H9 (cell line): ENCODE measurements at regions not wholly inside any gene's neighbourhood (a gene's known extent, or its start where the extent isn't known, plus 50 kb on each side); places are given as distances from the start of the nearest gene placed in this dataset.

ENCODE experiments used
- DNase-seq: peaks from one replicate; pipeline ENCODE4 v3.0.0-alpha.2; 2017
- H2AFZ ChIP-seq: one replicate; pipeline ENCODE4 v1.6.1; 2013; ENCODE audit warnings: mild to moderate bottlenecking, low read length, control low read depth, moderate library complexity
- H2AK5ac ChIP-seq: 2 replicates; pipeline ENCODE4 v1.6.1; 2013; ENCODE audit warnings: low read length, control low read depth, mixed read lengths; ENCODE audit not compliant: insufficient read length
- H2BK120ac ChIP-seq: one replicate; pipeline ENCODE4 v1.6.1; 2013; ENCODE audit warnings: low read depth, mild to moderate bottlenecking, low read length, control low read depth, inconsistent platforms; ENCODE audit not compliant: poor library complexity, severe bottlenecking
- H2BK12ac ChIP-seq: 2 replicates; pipeline ENCODE4 v1.6.1; 2013; ENCODE audit warnings: low read length, control low read depth, mixed read lengths, low read depth; ENCODE audit not compliant: insufficient read length
- H2BK15ac ChIP-seq: 2 replicates; pipeline ENCODE4 v1.6.1; 2013; ENCODE audit warnings: low read depth, low read length, control low read depth
- H2BK20ac ChIP-seq: one replicate; pipeline ENCODE4 v1.6.1; 2013; ENCODE audit warnings: low read depth, mild to moderate bottlenecking, low read length, control low read depth, inconsistent platforms; ENCODE audit not compliant: poor library complexity, severe bottlenecking
- H2BK5ac ChIP-seq: 2 replicates; pipeline ENCODE4 v1.6.1; 2013; ENCODE audit warnings: low read length, control low read depth, mixed read lengths; ENCODE audit not compliant: insufficient read length
- H3K14ac ChIP-seq: 2 replicates; pipeline ENCODE4 v1.6.1; 2013; ENCODE audit warnings: low read length, control low read depth; ENCODE audit not compliant: insufficient read depth
- H3K18ac ChIP-seq: 2 replicates; pipeline ENCODE4 v1.6.1; 2013; ENCODE audit warnings: low read depth, mild to moderate bottlenecking, mixed read lengths, low read length, control low read depth; ENCODE audit not compliant: insufficient read length
- H3K23ac ChIP-seq: 2 replicates; pipeline ENCODE4 v1.6.1; 2013; ENCODE audit warnings: low read length, control low read depth, mixed read lengths, low read depth; ENCODE audit not compliant: insufficient read length
- H3K23me2 ChIP-seq: 2 replicates; pipeline ENCODE4 v1.6.1; 2013; ENCODE audit warnings: low read depth, mild to moderate bottlenecking, mixed read lengths, low read length, control low read depth; ENCODE audit not compliant: insufficient read length, poor library complexity, severe bottlenecking
- H3K27ac ChIP-seq: 2 replicates; pipeline ENCODE4 v1.5.1; 2013; ENCODE audit warnings: low read length, control low read depth, mixed read lengths, low read depth; ENCODE audit not compliant: insufficient read length
- H3K27me3 ChIP-seq: 2 replicates; pipeline ENCODE4 v1.6.1; 2013; ENCODE audit warnings: low read length, control low read depth, inconsistent platforms; ENCODE audit not compliant: insufficient read depth
- H3K4ac ChIP-seq: 2 replicates; pipeline ENCODE4 v1.6.1; 2013; ENCODE audit warnings: low read depth, mild to moderate bottlenecking, control low read depth, inconsistent platforms, low read length, moderate library complexity
- H3K4me1 ChIP-seq: 2 replicates; pipeline ENCODE4 v1.6.1; 2013; ENCODE audit warnings: low read length, control low read depth, inconsistent platforms; ENCODE audit not compliant: insufficient read depth
- H3K4me2 ChIP-seq: 2 replicates; pipeline ENCODE4 v1.6.1; 2013; ENCODE audit warnings: low read length, control low read depth, mixed read lengths; ENCODE audit not compliant: insufficient read length, insufficient read depth
- H3K56ac ChIP-seq: 2 replicates; pipeline ENCODE4 v1.6.1; 2013; ENCODE audit warnings: low read depth, mild to moderate bottlenecking, mixed read lengths, low read length, control low read depth; ENCODE audit not compliant: insufficient read length
- H3K79me1 ChIP-seq: 2 replicates; pipeline ENCODE4 v1.6.1; 2013; ENCODE audit warnings: low read depth, mild to moderate bottlenecking, moderate library complexity, low read length, control low read depth, inconsistent platforms; ENCODE audit not compliant: insufficient read depth, poor library complexity, severe bottlenecking
- H3K79me2 ChIP-seq: 2 replicates; pipeline ENCODE4 v1.6.1; 2013; ENCODE audit warnings: low read length, control low read depth, inconsistent platforms; ENCODE audit not compliant: insufficient read depth
- H3K9ac ChIP-seq: 2 replicates; pipeline ENCODE4 v1.6.1; 2013; ENCODE audit warnings: low read length, control low read depth, mixed read lengths; ENCODE audit not compliant: insufficient read length; ENCODE audit errors: extremely low read depth
- H3K9me3 ChIP-seq: one replicate; pipeline ENCODE4 v1.6.1; 2013; ENCODE audit warnings: low read depth, low read length, inconsistent platforms; ENCODE audit not compliant: control insufficient read depth
- H3T11ph ChIP-seq: one replicate; pipeline ENCODE4 v1.6.1; 2013; ENCODE audit warnings: mild to moderate bottlenecking, low read length, control low read depth, inconsistent platforms
- H4K20me1 ChIP-seq: one replicate; pipeline ENCODE4 v1.6.1; 2013; ENCODE audit not compliant: control insufficient read depth, insufficient read length, insufficient read depth
- H4K5ac ChIP-seq: 2 replicates; pipeline ENCODE4 v1.6.1; 2013; ENCODE audit warnings: low read depth, mild to moderate bottlenecking, mixed read lengths, low read length, control low read depth; ENCODE audit not compliant: insufficient read length
- H4K8ac ChIP-seq: replicated peaks from 2 replicates; pipeline ENCODE4 v1.6.1; 2013; ENCODE audit warnings: low read length, control low read depth, mixed read lengths, low read depth; ENCODE audit not compliant: insufficient read length
- H4K91ac ChIP-seq: 2 replicates; pipeline ENCODE4 v1.6.1; 2013; ENCODE audit warnings: low read depth, mild to moderate bottlenecking, moderate library complexity, mixed read lengths, low read length, control low read depth; ENCODE audit not compliant: insufficient read length
- H3K27ac Mint-ChIP-seq, 3 experiments: 2 replicates in 2 of 3; 3 replicates in 1 of 3; pipeline ENCODE4 v1.8.0; 2020 to 2021; ENCODE audit warnings: mixed read lengths in 3 of 3, mild to moderate bottlenecking in 1 of 3, moderate library complexity in 1 of 3
- H3K27me3 Mint-ChIP-seq: 2 replicates; pipeline ENCODE4 v1.8.0; 2021; ENCODE audit warnings: low read depth, mild to moderate bottlenecking, moderate library complexity, mixed read lengths
- H3K36me3 Mint-ChIP-seq, 3 experiments: 2 replicates in 2 of 3; 3 replicates in 1 of 3; pipeline ENCODE4 v1.8.0; 2020 to 2021; ENCODE audit warnings: low read depth in 3 of 3, mixed read lengths in 3 of 3; ENCODE audit not compliant: insufficient read depth in 1 of 3
- H3K4me1 Mint-ChIP-seq, 2 experiments: 2 replicates each; pipeline ENCODE4 v1.8.0; 2020; ENCODE audit warnings: mixed read lengths in 2 of 2
- H3K4me3 Mint-ChIP-seq, 2 experiments: 2 replicates in 1 of 2; 3 replicates in 1 of 2; pipeline ENCODE4 v1.8.0; 2020 to 2021; ENCODE audit warnings: mild to moderate bottlenecking in 2 of 2, mixed read lengths in 2 of 2, moderate library complexity in 1 of 2
- H3K9me3 Mint-ChIP-seq, 2 experiments: 2 replicates in 1 of 2; 3 replicates in 1 of 2; pipeline ENCODE4 v1.8.0; 2020; ENCODE audit warnings: mild to moderate bottlenecking in 2 of 2, mixed read lengths in 2 of 2, moderate library complexity in 1 of 2
- WGBS: extraction: QIAGEN DNeasy Blood & Tissue Kit; methylation state at CpG from one replicate; pipeline ENCODE4 v1.1.7; 2013; ENCODE audit warnings: missing lambda C conversion rate, low lambda C conversion rate, mixed read lengths; ENCODE audit not compliant: insufficient read length; ENCODE audit errors: extremely low coverage; 5-methylcytosine and 5-hydroxymethylcytosine counted together
- TF ChIP-seq, protein P1 (sequence below): fragments of 200-600 bp; sonication (generic); conservative IDR thresholded peaks from 3 replicates; pipeline ENCODE4 v1.8.0; 2021; ENCODE audit warnings: antibody characterized with exemption, mild to moderate bottlenecking

DNA sequence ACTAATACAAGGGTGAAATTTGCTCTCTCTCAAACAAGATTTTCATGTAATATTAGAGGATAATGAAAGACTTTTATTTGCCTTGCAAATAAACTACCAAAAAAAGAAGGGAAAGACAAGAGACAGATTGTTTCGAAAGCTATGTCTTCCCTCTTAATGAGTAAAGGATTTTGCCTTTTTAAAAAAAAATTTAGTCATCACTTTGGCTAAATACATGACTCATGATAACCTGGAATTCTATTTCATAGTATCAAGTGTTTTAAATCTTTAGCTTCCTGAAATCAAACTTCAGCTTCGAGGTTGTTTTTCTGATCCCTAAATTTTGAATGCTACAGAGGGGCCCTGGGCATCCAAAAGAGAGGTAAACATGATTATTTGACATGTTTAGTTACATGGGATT, 144.4 kb downstream of the CCDC59 start:
- H2AK5ac ChIP-seq = no peak overlapping the region
- Mint-ChIP-seq H3K36me3 (peaks cover 3 to 21% (median 9%) of the 10 kb centered on the region in 3 experiments; a peak in 5 of 7 replicates), H3K9me3 (peaks cover 35 to 38% of the 10 kb centered on the region in 2 experiments), H3K4me1 (no peaks in the 10 kb centered on the region), H3K27me3 (no peaks in the 10 kb centered on the region; the same call in 1 of the 2 replicates), H3K4me3 (no peak overlapping the region), H3K27ac (no peak overlapping the region)
- no peak overlapping the region for H3K4ac ChIP-seq
- H2BK5ac ChIP-seq = no peak overlapping the region
- no peaks in the 10 kb centered on the region for H3K4me1 ChIP-seq
- H2BK120ac ChIP-seq = no peak overlapping the region
- no peak for DNase-seq
- H2BK12ac ChIP-seq = no peak overlapping the region
- H4K20me1 ChIP-seq = no peaks in the 10 kb centered on the region
- H3T11ph ChIP-seq = no peak overlapping the region
- no peak overlapping the region for H2BK20ac ChIP-seq
- H2AFZ ChIP-seq = no peak overlapping the region
- H3K79me2 ChIP-seq = no peaks in the 10 kb centered on the region
- WGBS = no CpG with 5 or more reads among the region's 2 CpGs
- no peak overlapping the region for H3K9ac ChIP-seq
- no peak overlapping the region for H4K91ac ChIP-seq
- no peaks in the 10 kb centered on the region for H3K23me2 ChIP-seq
- H3K27ac ChIP-seq = no peak overlapping the region
- H2BK15ac ChIP-seq = no peak overlapping the region
- no peak overlapping the region for H3K18ac ChIP-seq
- H3K4me2 ChIP-seq = no peak overlapping the region
- TF ChIP-seq, protein P1, sequence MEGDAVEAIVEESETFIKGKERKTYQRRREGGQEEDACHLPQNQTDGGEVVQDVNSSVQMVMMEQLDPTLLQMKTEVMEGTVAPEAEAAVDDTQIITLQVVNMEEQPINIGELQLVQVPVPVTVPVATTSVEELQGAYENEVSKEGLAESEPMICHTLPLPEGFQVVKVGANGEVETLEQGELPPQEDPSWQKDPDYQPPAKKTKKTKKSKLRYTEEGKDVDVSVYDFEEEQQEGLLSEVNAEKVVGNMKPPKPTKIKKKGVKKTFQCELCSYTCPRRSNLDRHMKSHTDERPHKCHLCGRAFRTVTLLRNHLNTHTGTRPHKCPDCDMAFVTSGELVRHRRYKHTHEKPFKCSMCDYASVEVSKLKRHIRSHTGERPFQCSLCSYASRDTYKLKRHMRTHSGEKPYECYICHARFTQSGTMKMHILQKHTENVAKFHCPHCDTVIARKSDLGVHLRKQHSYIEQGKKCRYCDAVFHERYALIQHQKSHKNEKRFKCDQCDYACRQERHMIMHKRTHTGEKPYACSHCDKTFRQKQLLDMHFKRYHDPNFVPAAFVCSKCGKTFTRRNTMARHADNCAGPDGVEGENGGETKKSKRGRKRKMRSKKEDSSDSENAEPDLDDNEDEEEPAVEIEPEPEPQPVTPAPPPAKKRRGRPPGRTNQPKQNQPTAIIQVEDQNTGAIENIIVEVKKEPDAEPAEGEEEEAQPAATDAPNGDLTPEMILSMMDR = no peak
- H4K5ac ChIP-seq = no peak overlapping the region
- no peak overlapping the region for H3K56ac ChIP-seq
- H3K79me1 ChIP-seq = no peaks in the 10 kb centered on the region
- no peak overlapping the region for H3K14ac ChIP-seq
- H3K27me3 ChIP-seq = no peaks in the 10 kb centered on the region
- H3K9me3 ChIP-seq = no peaks in the 10 kb centered on the region
- no peak overlapping the region for H3K23ac ChIP-seq
- H4K8ac ChIP-seq = no peak overlapping the region
